Loucy (cell line): ENCODE measurements at regions not wholly inside any gene's neighbourhood (a gene's known extent, or its start where the extent isn't known, plus 50 kb on each side); places are given as distances from the start of the nearest gene placed in this dataset.

ENCODE experiments used
- EZH2phosphoT487 ChIP-seq: fragments of 200-600 bp; IDR thresholded peaks from 2 replicates; pipeline ENCODE4 v1.6.1; 2018; ENCODE audit warnings: antibody characterized with exemption, mild to moderate bottlenecking, moderate library complexity, borderline replicate concordance
- TF ChIP-seq, protein P1 (sequence below): fragments of 200-600 bp; sonication (generic); conservative IDR thresholded peaks from 2 replicates; pipeline ENCODE4 v1.5.1; 2014; ENCODE audit warnings: mild to moderate bottlenecking, antibody characterized with exemption, low read length

GRCh38 chr10:78947733-78948132 lies 121.0 kb upstream of the ZMIZ1 start:
- TF ChIP-seq, protein P1, sequence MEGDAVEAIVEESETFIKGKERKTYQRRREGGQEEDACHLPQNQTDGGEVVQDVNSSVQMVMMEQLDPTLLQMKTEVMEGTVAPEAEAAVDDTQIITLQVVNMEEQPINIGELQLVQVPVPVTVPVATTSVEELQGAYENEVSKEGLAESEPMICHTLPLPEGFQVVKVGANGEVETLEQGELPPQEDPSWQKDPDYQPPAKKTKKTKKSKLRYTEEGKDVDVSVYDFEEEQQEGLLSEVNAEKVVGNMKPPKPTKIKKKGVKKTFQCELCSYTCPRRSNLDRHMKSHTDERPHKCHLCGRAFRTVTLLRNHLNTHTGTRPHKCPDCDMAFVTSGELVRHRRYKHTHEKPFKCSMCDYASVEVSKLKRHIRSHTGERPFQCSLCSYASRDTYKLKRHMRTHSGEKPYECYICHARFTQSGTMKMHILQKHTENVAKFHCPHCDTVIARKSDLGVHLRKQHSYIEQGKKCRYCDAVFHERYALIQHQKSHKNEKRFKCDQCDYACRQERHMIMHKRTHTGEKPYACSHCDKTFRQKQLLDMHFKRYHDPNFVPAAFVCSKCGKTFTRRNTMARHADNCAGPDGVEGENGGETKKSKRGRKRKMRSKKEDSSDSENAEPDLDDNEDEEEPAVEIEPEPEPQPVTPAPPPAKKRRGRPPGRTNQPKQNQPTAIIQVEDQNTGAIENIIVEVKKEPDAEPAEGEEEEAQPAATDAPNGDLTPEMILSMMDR = no peak
- no peak for TF ChIP-seq EZH2phosphoT487
